HG02981 (cell line): ENCODE measurements at regions not wholly inside any gene's neighbourhood (a gene's known extent, or its start where the extent isn't known, plus 50 kb on each side); places are given as distances from the start of the nearest gene placed in this dataset.
"Not testable (repeated sequence)": the region's sequence is repeated elsewhere in the genome, so short reads cannot be mapped to it uniquely, and the experiment has no call there.

Experiments
- ATAC-seq: cut with Tn5 transposase; IDR thresholded peaks from one replicate; pipeline ENCODE4 v1.9.1; 2021; ENCODE audit warnings: mild to moderate bottlenecking, moderate library complexity; ENCODE audit not compliant: unreplicated experiment

DNA sequence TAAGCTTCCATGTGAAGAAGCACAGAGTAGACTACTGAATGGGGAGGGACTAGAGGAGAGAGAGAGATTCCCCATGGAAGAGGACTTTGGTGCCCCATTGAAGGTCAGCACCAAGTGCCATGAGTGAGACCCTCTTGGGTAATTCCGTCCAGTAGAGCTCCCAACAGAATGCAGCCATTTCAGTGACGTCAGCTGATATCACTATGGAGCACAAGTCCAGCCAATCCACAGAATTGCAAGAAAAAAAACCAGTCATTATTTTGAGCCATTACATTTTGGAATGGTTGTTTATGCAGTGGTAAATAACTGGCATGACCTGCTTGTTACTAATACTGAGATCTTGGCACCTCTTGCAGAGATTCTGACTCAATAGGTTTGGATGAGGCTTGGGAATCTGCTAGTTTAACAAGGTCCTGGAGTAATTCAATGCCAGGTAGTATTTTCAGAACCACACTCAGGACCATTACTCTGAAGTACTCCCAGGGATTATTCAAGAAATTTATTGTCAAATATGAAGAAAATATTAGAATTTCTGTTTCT, 52.6 kb upstream of the SP8 start:
- ATAC-seq = no peak

DNA sequence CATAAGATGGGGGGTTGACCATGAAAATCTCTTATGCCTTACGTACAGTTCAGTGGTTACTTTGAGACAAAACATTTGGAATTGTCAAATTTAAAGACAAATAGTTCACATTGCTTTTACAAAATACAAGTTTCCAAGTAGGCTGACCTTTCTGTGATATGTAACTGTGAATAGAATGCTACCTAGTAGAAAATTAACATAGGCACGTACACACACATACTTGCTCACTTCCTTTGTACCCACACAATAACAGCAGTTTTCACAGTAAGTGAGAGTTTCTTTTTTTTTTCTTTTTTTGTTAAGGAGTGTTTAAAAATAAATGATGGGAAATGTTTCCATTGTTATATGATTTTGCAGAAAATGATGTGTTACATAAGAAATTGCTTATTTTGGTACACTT, 53.3 kb upstream of the SP8 start:
- no peak for ATAC-seq

DNA sequence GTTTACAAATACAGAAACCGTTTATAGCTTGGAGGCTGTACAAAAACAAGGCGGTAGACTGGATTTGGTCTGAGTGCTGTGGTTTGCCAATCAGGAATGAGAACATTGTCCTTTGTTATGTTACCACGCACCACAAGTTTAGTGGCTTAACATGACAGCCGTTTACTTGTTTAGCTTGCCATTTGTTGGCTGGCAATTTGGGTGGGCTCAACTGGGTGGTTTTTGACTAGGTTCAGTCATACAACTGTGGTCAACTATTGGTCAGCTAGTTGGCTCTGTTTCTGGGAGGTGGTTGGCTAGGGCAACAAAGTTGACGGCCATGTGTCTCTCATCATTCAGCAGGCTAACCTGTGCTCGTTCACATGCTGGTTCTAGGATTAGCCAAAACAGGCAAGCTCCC, 60.1 kb upstream of the SP8 start:
- ATAC-seq = no peak

DNA sequence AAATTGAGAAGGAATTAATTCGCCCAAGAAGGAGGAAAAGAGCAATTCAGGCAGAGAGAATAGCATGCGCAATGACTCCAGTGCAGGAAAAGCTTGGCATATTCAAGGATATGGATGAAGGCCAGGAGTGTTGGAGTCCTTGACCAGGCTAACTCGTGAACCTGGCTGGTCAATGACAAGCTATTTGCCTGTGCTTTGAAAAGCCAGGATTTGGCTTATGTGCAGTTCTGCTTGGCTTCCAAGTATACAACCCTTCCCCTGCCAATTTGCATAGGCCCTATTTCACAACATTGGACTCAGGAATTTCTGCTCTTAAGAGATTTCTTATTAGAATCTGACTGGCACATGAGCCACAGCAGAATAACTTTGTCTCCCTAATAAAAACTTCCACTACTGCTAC, 72.3 kb upstream of the SP8 start:
- no peak for ATAC-seq

DNA sequence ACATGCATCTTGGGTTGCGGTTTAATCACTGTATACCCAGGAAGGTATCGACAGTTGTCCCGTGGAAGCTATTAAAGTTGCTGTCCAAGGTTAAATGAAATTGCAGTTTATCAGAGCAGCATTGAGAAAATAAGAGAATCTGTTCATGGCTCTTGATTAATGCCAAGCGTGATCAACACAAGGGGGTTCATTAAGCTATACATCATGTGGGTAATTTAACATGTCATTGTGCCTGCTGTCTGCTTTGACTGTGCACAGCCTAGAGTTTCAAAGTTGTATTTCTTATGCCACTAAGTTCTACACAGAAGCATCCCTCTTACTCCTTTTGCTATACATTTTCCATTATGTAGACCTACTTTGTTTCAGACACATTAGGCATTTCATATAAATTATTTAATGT, 74.8 kb upstream of the SP8 start:
- ATAC-seq = no peak

DNA sequence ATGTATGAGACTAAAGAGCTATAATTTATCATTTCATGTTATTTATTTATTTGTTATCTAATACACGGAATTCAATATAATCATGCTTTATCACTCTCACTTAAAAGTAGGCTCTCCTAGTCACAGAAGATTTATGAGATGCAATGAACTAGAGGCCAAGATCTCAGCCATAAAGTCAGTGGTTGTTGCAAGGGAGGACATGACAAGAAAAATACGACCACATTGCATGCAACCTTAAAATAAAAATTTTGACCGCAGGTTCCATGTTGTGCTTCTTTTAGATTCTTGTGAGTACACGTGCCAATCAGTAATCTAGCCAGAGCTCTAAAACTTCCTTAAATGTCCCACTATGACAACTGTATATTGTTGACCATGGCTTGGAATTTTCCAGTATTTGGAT, 75.9 kb upstream of the SP8 start:
- no peak for ATAC-seq

DNA sequence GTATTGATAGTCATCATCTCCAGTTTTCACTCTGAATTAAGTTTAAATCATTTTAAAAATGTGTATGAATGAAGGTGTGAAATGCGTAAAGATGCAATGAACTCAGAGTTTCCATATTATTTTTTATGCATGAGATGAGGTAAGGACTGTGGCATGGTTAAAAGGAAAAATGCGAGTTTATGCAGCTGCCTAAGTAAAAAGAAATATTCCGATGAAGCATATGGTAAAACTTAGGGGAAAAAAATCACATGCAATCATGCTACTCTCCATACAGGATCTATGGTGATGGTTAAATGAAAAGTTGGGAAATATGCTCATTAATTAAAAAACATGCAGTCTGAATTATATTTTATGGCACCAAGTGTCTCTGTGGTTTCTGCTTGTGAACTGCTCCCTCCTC, 77.5 kb upstream of the SP8 start:
- ATAC-seq = no peak

DNA sequence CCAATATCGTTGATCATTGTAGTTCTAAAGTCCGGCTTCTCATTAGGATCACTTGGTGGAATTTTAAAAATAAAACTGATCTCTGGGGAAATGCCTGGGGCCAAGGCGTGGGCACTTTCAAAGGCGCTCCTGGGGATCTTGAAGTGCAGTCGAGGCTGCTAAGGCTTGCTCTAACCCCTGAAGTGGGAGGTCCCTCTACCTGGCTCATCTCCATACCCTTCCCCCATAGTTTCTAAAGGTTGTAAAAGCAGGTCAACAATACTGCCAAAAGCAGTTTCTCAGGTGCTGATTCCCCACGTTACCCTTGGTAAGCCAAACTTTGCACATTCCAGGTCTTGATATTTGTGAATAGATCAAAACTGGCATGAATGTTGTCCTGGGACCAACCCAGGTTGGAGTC, 79.0 kb upstream of the SP8 start:
- no peak for ATAC-seq

DNA sequence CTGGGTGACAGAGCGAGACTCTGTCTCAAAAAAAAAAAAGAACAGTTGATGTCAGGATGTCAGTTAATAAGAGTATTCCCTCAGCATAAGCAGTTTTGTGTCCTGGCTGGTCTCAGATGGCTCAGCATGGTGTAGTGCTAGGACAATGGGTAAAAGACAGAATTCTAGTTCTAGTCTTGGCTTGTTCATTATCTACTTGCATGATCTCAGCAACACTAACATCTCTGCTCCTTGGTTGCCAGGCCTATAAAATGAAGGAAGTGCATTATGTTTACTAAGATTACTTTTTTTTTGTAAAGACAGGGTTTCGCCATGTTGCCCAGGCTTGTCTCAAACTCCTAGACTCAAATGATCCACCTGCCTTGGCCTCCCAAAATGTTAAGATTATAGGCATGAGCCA, 84.3 kb upstream of the SP8 start:
- ATAC-seq = no peak

DNA sequence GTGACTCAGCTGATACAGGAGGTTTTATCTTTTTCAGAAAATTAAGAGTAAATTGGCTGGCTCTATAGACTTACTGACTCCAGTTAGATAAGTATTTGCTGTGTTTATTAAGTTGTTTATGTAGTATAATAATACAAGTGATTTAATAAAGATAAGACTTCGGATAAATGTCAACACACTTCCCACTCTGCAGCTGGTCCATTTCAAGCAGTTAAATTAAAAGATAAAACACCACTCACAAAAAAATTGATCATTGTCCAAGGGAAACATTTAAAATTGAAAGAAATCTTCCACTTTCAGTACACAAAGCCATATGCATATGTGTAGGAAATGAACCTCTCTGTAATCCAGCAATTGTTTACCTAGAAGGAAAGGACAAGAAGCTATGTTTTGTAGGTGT, 106.1 kb upstream of the SP8 start:
- no peak for ATAC-seq

DNA sequence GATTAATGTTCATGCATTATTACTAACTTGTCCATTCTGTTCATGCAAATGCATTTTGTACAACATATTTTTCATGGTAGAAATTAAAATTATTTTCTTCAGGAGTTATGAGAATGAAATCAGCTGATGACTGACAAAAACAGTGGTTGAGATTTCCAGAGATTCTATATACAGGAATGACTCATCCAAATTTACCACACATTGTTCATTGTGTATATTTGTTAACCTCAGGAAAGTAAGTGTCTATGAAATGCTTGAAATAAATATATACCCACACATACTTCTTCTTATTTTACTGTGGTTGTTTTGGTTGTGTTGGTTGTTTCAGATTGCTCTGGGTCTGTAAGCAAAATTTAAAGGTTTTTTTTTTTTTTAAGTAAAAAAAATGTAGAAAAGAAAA, 108.1 kb upstream of the SP8 start:
- ATAC-seq = no peak

DNA sequence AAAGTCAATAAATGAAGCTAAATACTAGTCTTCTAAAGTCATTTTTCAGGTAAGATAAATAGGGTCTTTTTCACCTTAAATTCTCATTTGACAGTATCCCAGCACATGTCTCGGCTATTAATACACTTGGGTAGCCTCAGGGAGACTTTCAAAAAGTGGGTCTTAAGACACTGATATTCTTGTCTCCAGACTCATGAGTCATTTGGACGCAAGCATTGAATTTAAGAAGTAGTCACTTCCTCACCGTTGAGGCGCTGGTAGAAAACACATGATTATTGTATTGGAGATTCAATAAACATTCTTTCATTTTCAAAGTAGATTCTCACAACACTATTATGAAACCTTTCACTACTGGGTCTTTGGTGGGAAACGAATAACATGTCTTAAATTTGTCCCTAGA, 108.9 kb upstream of the SP8 start:
- ATAC-seq = no peak

DNA sequence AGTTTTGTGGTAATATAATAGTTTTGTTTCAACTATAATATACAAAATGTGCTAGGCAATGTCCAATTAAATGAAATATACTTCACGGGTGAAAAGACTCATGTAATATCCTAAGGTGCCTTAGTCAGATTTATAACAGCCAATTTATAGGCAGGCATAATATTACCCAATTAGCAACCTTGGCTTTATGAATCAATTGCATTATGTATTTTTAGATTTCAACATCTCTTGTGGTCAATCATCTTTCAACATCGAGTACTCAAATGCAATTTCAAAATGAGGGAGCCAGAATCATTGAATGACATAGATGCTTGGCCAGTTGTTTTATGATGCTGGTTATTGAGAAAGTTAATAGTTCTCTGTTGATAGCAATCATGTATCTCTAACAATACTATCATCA, 110.3 kb upstream of the SP8 start:
- ATAC-seq = no peak

DNA sequence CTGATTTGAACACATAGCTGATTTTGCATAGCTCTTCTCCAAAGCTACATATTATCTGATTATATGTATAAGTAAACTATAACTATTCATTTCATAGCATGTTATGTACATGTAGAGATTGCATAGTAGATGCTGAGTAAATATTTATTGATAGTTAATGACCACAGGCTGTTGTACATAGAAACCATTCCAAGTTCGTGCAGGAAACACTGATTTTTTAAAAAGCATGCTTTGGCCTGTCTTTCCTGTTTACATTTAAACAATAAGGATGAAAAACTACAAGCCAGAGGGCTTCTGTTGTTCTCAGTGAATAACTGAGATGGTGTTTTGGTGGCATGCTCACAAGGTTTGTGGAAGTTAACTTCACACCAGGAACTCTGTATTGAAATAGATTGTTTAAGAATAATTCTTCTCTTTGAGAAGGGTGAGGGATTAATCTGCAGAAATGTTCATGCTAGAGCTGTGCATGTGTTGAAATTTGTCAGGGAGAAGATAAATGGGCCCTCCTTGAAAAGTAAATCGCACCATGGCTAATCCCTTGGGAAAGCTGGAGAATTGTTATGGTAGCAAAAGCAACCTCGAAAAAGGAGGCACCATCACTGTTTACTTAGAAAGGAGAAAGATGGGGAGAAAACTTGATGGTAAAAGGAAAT, 120.2 kb upstream of the SP8 start:
- ATAC-seq = no peak

DNA sequence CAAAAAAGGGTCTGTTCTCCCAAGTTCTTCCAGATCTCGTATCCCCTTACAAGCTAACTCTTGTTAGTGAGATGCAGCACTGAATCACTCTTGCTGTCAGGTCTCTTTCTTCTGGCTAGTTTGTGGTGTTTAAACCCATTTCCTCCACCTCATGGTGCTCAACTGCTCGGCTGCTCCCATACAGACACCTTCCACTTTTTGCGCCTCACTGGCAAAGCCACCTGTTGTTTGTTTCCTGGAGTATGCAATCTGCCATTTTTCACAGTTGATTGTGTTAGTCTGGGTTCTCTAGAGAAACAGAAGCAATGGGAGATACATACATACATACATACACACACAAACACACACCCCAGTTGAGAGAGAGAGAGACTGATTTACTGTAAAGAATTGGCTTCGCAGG, 124.4 kb upstream of the SP8 start:
- ATAC-seq = no peak

DNA sequence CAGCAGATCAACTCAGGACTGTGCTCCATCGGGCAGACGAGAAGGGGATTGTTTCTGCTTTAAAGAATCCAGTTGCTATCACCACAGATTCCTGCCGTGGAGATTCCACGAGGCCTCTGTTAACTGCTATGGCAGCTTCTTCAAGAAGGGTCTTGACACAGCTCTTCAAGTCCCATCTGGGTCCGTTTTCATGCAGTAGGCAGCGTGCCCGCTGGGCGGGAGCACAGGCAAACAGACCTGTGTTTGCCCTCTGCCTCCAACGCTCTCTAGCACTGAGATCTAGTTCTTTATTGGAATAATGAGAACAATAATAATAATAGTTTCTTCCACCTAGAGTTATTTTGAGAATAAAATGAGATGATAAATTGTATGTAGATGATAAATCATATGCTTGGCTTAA, 127.2 kb upstream of the SP8 start:
- ATAC-seq = no peak

DNA sequence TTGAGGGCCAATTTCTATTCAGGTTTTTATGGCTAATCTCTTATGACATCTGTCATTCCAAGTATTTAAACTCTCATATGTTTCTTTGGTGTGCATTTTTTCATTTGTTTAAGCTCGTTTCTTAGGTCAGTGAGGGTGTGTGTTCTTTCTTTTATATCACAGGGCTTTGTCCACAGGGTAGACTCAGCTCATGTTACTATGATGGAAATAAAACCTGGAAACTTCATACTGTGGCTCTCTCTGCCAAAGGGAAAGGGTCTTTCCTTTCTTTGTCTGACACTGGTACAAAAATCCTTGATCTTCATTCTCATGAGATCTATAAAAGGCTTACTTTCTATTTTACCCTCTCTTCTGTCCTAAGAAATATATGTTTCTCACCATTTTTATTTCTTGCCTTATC, 129.6 kb upstream of the SP8 start:
- no peak for ATAC-seq

DNA sequence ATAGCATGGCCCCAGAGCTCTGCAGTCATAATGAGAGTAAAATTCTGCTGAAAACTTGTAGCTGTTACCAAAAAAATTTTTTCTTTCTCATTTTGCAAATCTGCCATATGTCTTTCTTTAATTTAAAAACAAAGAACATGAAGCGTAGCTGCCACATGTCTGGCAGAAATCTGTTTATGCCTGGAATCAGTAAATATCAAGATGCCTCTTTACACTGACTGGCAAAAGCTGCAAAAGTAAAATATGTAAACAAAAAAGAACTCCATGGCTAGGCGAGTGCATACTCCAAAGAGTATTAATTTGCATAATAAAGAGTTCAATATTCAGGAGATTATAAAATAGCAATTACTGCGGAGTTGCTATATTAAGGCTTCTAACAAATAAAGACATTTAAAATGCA, 130.9 kb upstream of the SP8 start:
- no peak for ATAC-seq

DNA sequence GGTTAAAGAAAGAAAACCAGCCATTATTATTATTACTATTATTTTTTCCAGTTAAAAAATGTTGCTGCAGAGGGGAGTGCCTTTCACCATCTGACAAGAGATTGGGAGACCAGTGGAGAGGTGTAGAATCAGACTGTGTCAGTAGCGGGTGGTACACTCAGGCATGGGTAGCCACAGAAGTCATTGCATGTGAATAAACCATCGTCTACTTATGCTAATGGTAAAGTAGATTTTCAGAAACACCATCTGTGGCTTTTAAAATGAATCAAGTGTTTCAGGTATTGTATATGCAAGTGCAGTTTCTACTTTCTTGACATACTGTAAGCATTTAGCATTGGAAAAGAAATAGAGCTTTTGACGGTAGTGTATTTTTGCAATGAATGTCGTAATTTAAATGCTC, 131.5 kb upstream of the SP8 start:
- ATAC-seq = no peak

DNA sequence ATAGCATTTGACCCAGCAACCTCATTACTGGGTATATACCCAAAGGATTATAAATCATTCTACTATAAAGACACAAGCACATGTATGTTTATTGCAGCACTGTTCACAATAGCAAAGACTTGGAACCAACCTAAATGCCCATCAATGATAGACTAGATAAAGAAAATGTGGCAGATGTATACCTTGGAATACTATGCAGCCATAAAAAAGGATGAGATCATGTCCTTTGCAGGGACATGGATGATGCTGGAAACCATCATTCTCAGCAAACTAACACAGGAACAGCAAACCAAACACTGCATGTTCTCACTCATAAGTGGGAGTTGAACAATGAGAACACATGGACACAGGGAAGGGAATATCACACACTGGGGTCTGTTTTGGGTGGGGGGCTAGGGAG, 140.5 kb upstream of the SP8 start:
- ATAC-seq = not testable (repeated sequence)

DNA sequence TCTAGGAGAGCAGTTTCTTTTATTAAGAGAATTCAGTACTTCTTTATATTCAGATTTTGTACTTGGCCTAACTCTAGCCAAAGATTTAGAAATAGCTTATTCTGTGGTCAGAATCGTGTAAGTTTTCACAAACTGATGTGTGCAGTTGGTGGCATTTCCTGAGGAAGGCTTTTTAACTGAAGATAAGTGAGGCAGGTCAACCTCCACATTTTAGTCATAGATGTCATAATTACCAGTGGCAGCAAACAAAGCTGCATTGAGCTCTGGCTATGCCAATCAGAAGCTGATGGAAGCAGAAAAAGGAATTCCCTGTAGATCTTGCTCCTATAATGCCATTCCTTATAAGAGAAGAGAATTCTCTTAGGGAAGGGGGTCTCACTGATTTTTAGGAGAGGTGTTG, 141.3 kb upstream of the SP8 start:
- no peak for ATAC-seq

DNA sequence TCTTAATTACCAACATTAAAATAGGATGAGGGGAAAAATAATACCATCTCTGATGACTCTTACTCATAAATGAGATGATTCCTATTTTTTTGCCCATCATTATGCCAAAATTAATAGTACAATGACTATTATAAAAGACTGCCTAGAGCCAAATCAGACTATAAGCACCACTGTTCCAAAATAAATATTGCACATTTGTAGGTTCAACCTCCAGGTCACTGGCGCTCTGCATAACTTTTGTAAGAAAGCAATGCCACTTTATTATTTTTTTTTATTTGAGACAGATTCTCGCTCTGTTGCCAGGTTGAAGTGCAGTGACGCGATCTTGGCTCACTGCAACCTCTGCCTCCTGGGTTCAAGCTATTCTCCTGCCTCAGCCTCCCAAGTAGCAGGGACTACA, 142.5 kb upstream of the SP8 start:
- no peak for ATAC-seq

DNA sequence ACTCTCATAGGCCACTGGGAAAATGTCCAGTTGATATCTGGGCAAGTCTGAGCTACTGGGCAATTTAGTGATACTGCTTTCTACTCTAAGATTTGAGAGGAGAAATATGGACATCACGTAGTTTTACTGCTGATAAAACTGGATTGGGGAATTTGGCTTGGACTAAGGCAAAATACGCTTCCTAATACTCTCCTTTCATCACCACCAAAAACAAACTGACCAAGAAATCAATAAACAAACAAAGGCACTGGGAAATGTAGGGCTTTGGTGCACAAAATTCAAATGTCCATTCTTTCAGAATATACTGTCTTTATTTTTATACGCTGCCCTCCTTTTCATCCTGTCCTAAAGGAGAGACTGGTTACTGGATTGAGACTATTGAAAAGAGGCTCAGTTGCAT, 145.1 kb upstream of the SP8 start:
- no peak for ATAC-seq
